Stimulated activated CD4-positive, alpha-beta T cell treated with anti-CD3 and anti-CD28 coated beads, TNF-alpha, amount 100 ng/mL, for 4 hours (primary cell): ENCODE measurements at regions not wholly inside any gene's neighbourhood (a gene's known extent, or its start where the extent isn't known, plus 50 kb on each side); places are given as distances from the start of the nearest gene placed in this dataset.

Experiments
- DNase-seq, 3 experiments: peaks; one replicate each; pipeline ENCODE4 v3.0.0-alpha.2; 2020; ENCODE audit warnings: low read depth in 3 of 3

- no peak for DNase-seq
Observed at GRCh38 chr15:81596159-81596865, 222.3 kb upstream of the TMC3 start.

- DNase-seq = no peak
Observed at GRCh38 chr15:81595752-81596151, 221.7 kb upstream of the TMC3 start.

GRCh38 chr15:81589671-81590070, 215.7 kb upstream of the TMC3 start:
- no peak for DNase-seq

- no peak for DNase-seq
Observed at GRCh38 chr15:81575436-81576123, 201.6 kb upstream of the TMC3 start.

- DNase-seq = no peak
Observed at GRCh38 chr15:81573098-81573746, 199.2 kb upstream of the TMC3 start.

GRCh38 chr15:81572190-81572589, 198.2 kb upstream of the TMC3 start:
- DNase-seq = no peak

GRCh38 chr15:81569286-81570080, 195.5 kb upstream of the TMC3 start:
- DNase-seq = no peak

- no peak for DNase-seq
Observed at GRCh38 chr15:81567924-81568323, 193.9 kb upstream of the TMC3 start.

- DNase-seq = no peak
Observed at GRCh38 chr15:81562986-81563385, 189.0 kb upstream of the TMC3 start.

- no peak for DNase-seq
Observed at GRCh38 chr15:81560405-81560804, 186.4 kb upstream of the TMC3 start.

- DNase-seq = no peak
Observed at GRCh38 chr15:81558056-81558455, 184.0 kb upstream of the TMC3 start.

- no peak for DNase-seq
Observed at GRCh38 chr15:81555346-81555745, 181.3 kb upstream of the TMC3 start.

GRCh38 chr15:81548365-81549130, 174.5 kb upstream of the TMC3 start:
- no peak for DNase-seq

GRCh38 chr15:81547521-81548132, 173.6 kb upstream of the TMC3 start:
- no peak for DNase-seq

GRCh38 chr15:81544385-81544784, 170.4 kb upstream of the TMC3 start:
- no peak for DNase-seq

GRCh38 chr15:81540909-81541308, 166.9 kb upstream of the TMC3 start:
- no peak for DNase-seq

GRCh38 chr15:81536356-81536755, 162.3 kb upstream of the TMC3 start:
- DNase-seq = no peak

- no peak for DNase-seq
Observed at GRCh38 chr15:81534124-81534523, 160.1 kb upstream of the TMC3 start.

- no peak for DNase-seq
Observed at GRCh38 chr15:81532001-81532400, 158.0 kb upstream of the TMC3 start.

- DNase-seq = no peak
Observed at GRCh38 chr15:81531109-81531592, 157.1 kb upstream of the TMC3 start.

- DNase-seq = no peak
Observed at GRCh38 chr15:81530271-81530691, 156.3 kb upstream of the TMC3 start.
